IMR-90 (cell line): ENCODE measurements at regions not wholly inside any gene's neighbourhood (a gene's known extent, or its start where the extent isn't known, plus 50 kb on each side); places are given as distances from the start of the nearest gene placed in this dataset.

Source experiments
- ATAC-seq: fragments of 200-7000 bp; cut with Tn5 transposase; 2 replicates; pipeline ENCODE4 v1.9.1; 2020; ENCODE audit warnings: low read depth, mild to moderate bottlenecking, moderate library complexity
- BruUV-seq: library from RNA; stranded (reverse); fragments of 400-500 nt; replicated peaks from 2 replicates; lab custom pipeline; 2021; lab: Mats Ljungman, UMichigan
- CTCF ChIA-PET: fragments of 300-600 bp; formaldehyde crosslinking; extraction: SDS; loops from one replicate; lab custom pipeline; 2021; ENCODE audit warnings: antibody characterized with exemption; lab: Yijun Ruan, JAX
- POLR2A ChIA-PET: fragments of 300-600 bp; sonication (Branson Sonifier 250); formaldehyde crosslinking; loops from one replicate; lab custom pipeline; 2022; ENCODE audit warnings: antibody characterized with exemption; ENCODE audit not compliant: unreplicated experiment; lab: Charles Lee
- DNase-seq: peaks from one replicate; pipeline ENCODE4 v3.0.0; 2013
- H2AFZ ChIP-seq: replicated peaks from 2 replicates; pipeline ENCODE3; 2013; ENCODE audit warnings: low read length, mild to moderate bottlenecking; ENCODE audit not compliant: poor library complexity
- H2AK5ac ChIP-seq: 2 replicates; pipeline ENCODE4 v1.6.1; 2013; ENCODE audit warnings: low read depth, low read length, inconsistent platforms
- H2AK9ac ChIP-seq: replicated peaks from 2 replicates; pipeline ENCODE3; 2013; ENCODE audit warnings: mild to moderate bottlenecking, low read depth, low read length, moderate library complexity; ENCODE audit not compliant: poor library complexity
- H2BK120ac ChIP-seq: 2 replicates; pipeline ENCODE4 v1.6.1; 2013; ENCODE audit warnings: low read depth, low read length, inconsistent platforms
- H2BK15ac ChIP-seq: 3 replicates; pipeline ENCODE4 v1.6.1; 2013; ENCODE audit warnings: low read depth, low read length, inconsistent platforms
- H2BK20ac ChIP-seq: 2 replicates; pipeline ENCODE4 v1.6.1; 2013; ENCODE audit warnings: low read depth, mild to moderate bottlenecking, inconsistent platforms, low read length, moderate library complexity
- H2BK5ac ChIP-seq: 2 replicates; pipeline ENCODE4 v1.6.1; 2013; ENCODE audit warnings: mild to moderate bottlenecking, low read depth, low read length, inconsistent platforms; ENCODE audit not compliant: poor library complexity, severe bottlenecking
- H3K14ac ChIP-seq: replicated peaks from 2 replicates; pipeline ENCODE4 v1.6.1; 2013; ENCODE audit warnings: low read depth, low read length, inconsistent platforms
- H3K18ac ChIP-seq: 2 replicates; pipeline ENCODE4 v1.6.1; 2013; ENCODE audit warnings: low read depth, low read length, control low read depth
- H3K23ac ChIP-seq: 2 replicates; pipeline ENCODE4 v1.6.1; 2013; ENCODE audit warnings: low read depth, low read length, inconsistent platforms
- H3K27ac ChIP-seq: 2 replicates; pipeline ENCODE4 v1.5.1; 2013; ENCODE audit warnings: mild to moderate bottlenecking, control low read depth, low read length; ENCODE audit not compliant: insufficient read depth
- H3K27me3 ChIP-seq: 2 replicates; pipeline ENCODE4 v1.6.1; 2013; ENCODE audit warnings: low read length; ENCODE audit not compliant: control insufficient read depth, insufficient read depth
- H3K36me3 ChIP-seq: 2 replicates; pipeline ENCODE4 v1.6.1; 2013; ENCODE audit warnings: low read length, mixed read lengths; ENCODE audit not compliant: control insufficient read depth, insufficient read depth
- H3K4ac ChIP-seq: 2 replicates; pipeline ENCODE4 v1.6.1; 2013; ENCODE audit warnings: low read depth, low read length, inconsistent platforms
- H3K4me1 ChIP-seq: 2 replicates; pipeline ENCODE4 v1.6.1; 2013; ENCODE audit warnings: low read length, mixed read lengths; ENCODE audit not compliant: control insufficient read depth, insufficient read depth
- H3K4me2 ChIP-seq: 2 replicates; pipeline ENCODE4 v1.6.1; 2013; ENCODE audit warnings: low read depth, mild to moderate bottlenecking, control low read depth, low read length, moderate library complexity
- H3K4me3 ChIP-seq: 2 replicates; pipeline ENCODE4 v1.5.1; 2013; ENCODE audit warnings: low read depth, mild to moderate bottlenecking, control low read depth, low read length, moderate library complexity; ENCODE audit not compliant: insufficient read depth
- H3K56ac ChIP-seq: 2 replicates; pipeline ENCODE4 v1.6.1; 2013; ENCODE audit warnings: low read length, inconsistent platforms; ENCODE audit not compliant: insufficient read depth; ENCODE audit errors: extremely low read depth
- H3K79me1 ChIP-seq, 2 experiments: 2 replicates each; pipeline ENCODE4 v1.6.1; 2013; ENCODE audit warnings: low read length in 2 of 2, inconsistent platforms in 1 of 2, low read depth in 1 of 2
- H3K9ac ChIP-seq: 2 replicates; pipeline ENCODE4 v1.6.1; 2013; ENCODE audit warnings: low read depth, low read length, control low read depth
- H3K9me1 ChIP-seq: 2 replicates; pipeline ENCODE4 v1.6.1; 2013; ENCODE audit warnings: low read length, inconsistent platforms; ENCODE audit not compliant: insufficient read depth
- H3K9me3 ChIP-seq: 2 replicates; pipeline ENCODE4 v1.6.1; 2013; ENCODE audit warnings: low read length; ENCODE audit not compliant: control insufficient read depth, insufficient read depth
- H4K20me1 ChIP-seq: 2 replicates; pipeline ENCODE4 v1.6.1; 2013; ENCODE audit warnings: low read length, inconsistent platforms; ENCODE audit not compliant: insufficient read depth
- H4K5ac ChIP-seq: 2 replicates; pipeline ENCODE4 v1.6.1; 2013; ENCODE audit warnings: mild to moderate bottlenecking, low read depth, low read length, control low read depth
- H4K8ac ChIP-seq, 2 experiments: 2 replicates each; pipeline ENCODE4 v1.6.1; 2013; ENCODE audit warnings: low read depth in 2 of 2, low read length in 2 of 2, control low read depth in 1 of 2, inconsistent platforms in 1 of 2
- H4K91ac ChIP-seq: 2 replicates; pipeline ENCODE4 v1.6.1; 2013; ENCODE audit warnings: low read depth, low read length, inconsistent platforms; ENCODE audit not compliant: insufficient read depth
- BHLHE40 ChIP-seq: fragments of 150-350 bp; IDR thresholded peaks from 2 replicates; pipeline ENCODE4 v1.6.1; 2016; ENCODE audit warnings: mild to moderate bottlenecking, low read depth, low read length
- CEBPB ChIP-seq: IDR thresholded peaks from 2 replicates; pipeline ENCODE4 v1.6.1; 2012; ENCODE audit warnings: low read depth, low read length, improper control_type of control experiment
- CHD1 ChIP-seq: IDR thresholded peaks from 2 replicates; pipeline ENCODE4 v1.6.1; 2012; ENCODE audit warnings: low read depth, low read length, improper control_type of control experiment
- NFE2L2 ChIP-seq: fragments of 150-350 bp; IDR thresholded peaks from 2 replicates; pipeline ENCODE4 v1.6.1; 2016; ENCODE audit warnings: low read depth, mild to moderate bottlenecking, low read length
- POLR2A ChIP-seq: IDR thresholded peaks from 2 replicates; pipeline ENCODE4 v1.6.1; 2012; ENCODE audit warnings: mild to moderate bottlenecking, low read depth, low read length
- dilution Hi-C: fragments of 300-500 bp; cut with HindIII; formaldehyde crosslinking; loops from one replicate; pipeline ENCODE4 v1.14.3; 2018; ENCODE audit warnings: low sequenced_read_pairs; ENCODE audit not compliant: unreplicated experiment
- in situ Hi-C: fragments of 300-500 bp; cut with MboI; formaldehyde crosslinking; loops from 3 replicates; pipeline ENCODE4 v1.14.3; 2019; ENCODE audit warnings: low sequenced_read_pairs, inconsistent platforms, mixed read lengths
- intact Hi-C: fragments of 100-400 bp; cut with micrococcal nuclease; formaldehyde crosslinking; loops from 2 replicates; pipeline ENCODE4 v1.10.0; 2022

- in situ Hi-C loops = no loop called here
- no peak overlapping the region for H3K23ac ChIP-seq
- no peak overlapping the region for H4K91ac ChIP-seq
- no peak overlapping the region for H4K5ac ChIP-seq
- no peak for ATAC-seq
- no TSS peak for BruUV-seq
- DNase-seq = no peak
- H3K27ac ChIP-seq = no peak overlapping the region
- H3K56ac ChIP-seq = no peak overlapping the region
- no peak overlapping the region for H3K4ac ChIP-seq
- H3K4me1 ChIP-seq = no peaks in the 10 kb centered on the region
- H2BK120ac ChIP-seq = no peak overlapping the region
- dilution Hi-C loops = no loop called here
- CTCF ChIA-PET = no interaction called here
- H3K9me1 ChIP-seq = no peaks in the 10 kb centered on the region
- no peak overlapping the region for H4K8ac ChIP-seq
- H3K14ac ChIP-seq = no peak overlapping the region
- H2AK5ac ChIP-seq = no peak overlapping the region
- H2BK5ac ChIP-seq = no peak overlapping the region
- H3K9me3 ChIP-seq = peaks cover 4% of the 10 kb centered on the region; the same call in 1 of the 2 replicates
- H4K20me1 ChIP-seq = no peaks in the 10 kb centered on the region
- POLR2A ChIA-PET = no interaction called here
- H3K9ac ChIP-seq = no peak overlapping the region
- H2AFZ ChIP-seq = no peak overlapping the region
- no peaks in the 10 kb centered on the region for H3K79me1 ChIP-seq
- H3K36me3 ChIP-seq = no peaks in the 10 kb centered on the region
- H3K18ac ChIP-seq = no peak overlapping the region
- intact Hi-C loops = no loop called here
- H2BK20ac ChIP-seq = no peak overlapping the region
- no peak overlapping the region for H3K4me2 ChIP-seq
- TF ChIP-seq CEBPB = no peak
- no peak for TF ChIP-seq BHLHE40
- TF ChIP-seq POLR2A = no peak
- no peak for TF ChIP-seq NFE2L2
- TF ChIP-seq CHD1 = no peak
- no peaks in the 10 kb centered on the region for H3K27me3 ChIP-seq
- H3K4me3 ChIP-seq = no peak overlapping the region
- H2AK9ac ChIP-seq = no peak overlapping the region
- no peak overlapping the region for H2BK15ac ChIP-seq
Measured at GRCh38 chr13:72144636-72145035, 277.6 kb upstream of the DACH1 start.
